Activated B cell treated with CpG ODN at 0.5 μM for 24 hours (primary cell): ENCODE measurements at regions not wholly inside any gene's neighbourhood (a gene's known extent, or its start where the extent isn't known, plus 50 kb on each side); places are given as distances from the start of the nearest gene placed in this dataset.

Experiments used
- ATAC-seq: fragments of 200-7000 bp; cut with Tn5 transposase; one replicate; pipeline ENCODE4 v1.10.0; 2021; ENCODE audit warnings: low read depth, mild to moderate bottlenecking, moderate library complexity
- CTCF ChIA-PET: fragments of 350-600 bp; sonication (Branson Sonifier 250); formaldehyde crosslinking; loops from one replicate; lab custom pipeline; 2021; ENCODE audit warnings: antibody characterized with exemption; lab: Charles Lee
- POLR2A ChIA-PET: fragments of 350-600 bp; sonication (Branson Sonifier 250); formaldehyde crosslinking; loops from one replicate; lab custom pipeline; 2021; ENCODE audit warnings: antibody characterized with exemption; lab: Charles Lee
- DNase-seq: peaks from one replicate; pipeline ENCODE4 v3.0.0; 2022
- H3K27ac Mint-ChIP-seq: one replicate; pipeline ENCODE4 v1.8.0; 2020; ENCODE audit warnings: mixed read lengths
- H3K27me3 Mint-ChIP-seq: one replicate; pipeline ENCODE4 v1.8.0; 2021; ENCODE audit warnings: mixed read lengths
- H3K36me3 Mint-ChIP-seq: one replicate; pipeline ENCODE4 v1.8.0; 2021; ENCODE audit warnings: low read depth, mixed read lengths
- H3K4me1 Mint-ChIP-seq: one replicate; pipeline ENCODE4 v1.8.0; 2021; ENCODE audit warnings: mixed read lengths
- H3K4me3 Mint-ChIP-seq: one replicate; pipeline ENCODE4 v1.8.0; 2020; ENCODE audit warnings: mild to moderate bottlenecking, mixed read lengths
- H3K9me3 Mint-ChIP-seq: one replicate; pipeline ENCODE4 v1.8.0; 2020; ENCODE audit warnings: mixed read lengths
- intact Hi-C: fragments of 100-400 bp; cut with micrococcal nuclease; formaldehyde crosslinking; loops from one replicate; pipeline ENCODE4 v1.15.1; 2024
- TF ChIP-seq, protein P1 (sequence below): fragments of 200-600 bp; IDR thresholded peaks from one replicate; pipeline ENCODE4 v1.8.0; 2022; ENCODE audit warnings: antibody characterized with exemption, mild to moderate bottlenecking

DNA sequence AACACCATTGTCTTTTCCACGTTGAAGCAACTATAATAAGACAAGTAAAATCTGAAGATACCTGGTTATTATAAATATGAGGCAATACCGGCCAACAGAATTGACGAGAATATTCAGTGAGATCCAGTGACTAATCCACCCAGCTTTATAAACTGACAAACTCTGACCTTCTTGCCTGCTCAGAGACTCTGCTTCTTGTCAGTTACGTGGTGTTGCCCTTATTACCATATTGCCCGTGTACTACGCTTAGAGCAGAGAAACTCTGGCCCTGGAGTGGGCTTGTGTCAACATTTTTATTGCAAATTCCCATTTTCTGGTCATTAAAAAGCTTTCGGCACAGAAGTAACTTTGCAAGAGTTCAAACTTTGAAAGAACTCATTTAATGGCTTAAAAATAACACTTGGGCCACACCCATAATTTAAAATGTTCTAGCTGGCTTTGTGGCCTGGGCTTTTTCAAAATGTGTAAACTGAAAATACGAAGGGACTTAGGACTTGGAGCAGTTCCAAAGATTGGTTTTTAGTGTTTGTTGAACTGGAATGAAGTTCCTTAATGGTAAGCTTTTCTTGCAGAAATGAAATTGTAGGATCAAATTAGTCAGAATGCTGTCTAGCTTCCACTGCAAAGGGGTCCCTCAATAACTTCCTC lies 266.2 kb downstream of the LMO4 start:
- Mint-ChIP-seq H3K4me1 (peaks cover 22% of the 10 kb centered on the region), H3K27ac (no peak overlapping the region), H3K27me3 (no peaks in the 10 kb centered on the region), H3K9me3 (no peaks in the 10 kb centered on the region), H3K36me3 (no peaks in the 10 kb centered on the region), H3K4me3 (no peak overlapping the region)
- DNase-seq = no peak
- ATAC-seq = no peak
- TF ChIP-seq, protein P1, sequence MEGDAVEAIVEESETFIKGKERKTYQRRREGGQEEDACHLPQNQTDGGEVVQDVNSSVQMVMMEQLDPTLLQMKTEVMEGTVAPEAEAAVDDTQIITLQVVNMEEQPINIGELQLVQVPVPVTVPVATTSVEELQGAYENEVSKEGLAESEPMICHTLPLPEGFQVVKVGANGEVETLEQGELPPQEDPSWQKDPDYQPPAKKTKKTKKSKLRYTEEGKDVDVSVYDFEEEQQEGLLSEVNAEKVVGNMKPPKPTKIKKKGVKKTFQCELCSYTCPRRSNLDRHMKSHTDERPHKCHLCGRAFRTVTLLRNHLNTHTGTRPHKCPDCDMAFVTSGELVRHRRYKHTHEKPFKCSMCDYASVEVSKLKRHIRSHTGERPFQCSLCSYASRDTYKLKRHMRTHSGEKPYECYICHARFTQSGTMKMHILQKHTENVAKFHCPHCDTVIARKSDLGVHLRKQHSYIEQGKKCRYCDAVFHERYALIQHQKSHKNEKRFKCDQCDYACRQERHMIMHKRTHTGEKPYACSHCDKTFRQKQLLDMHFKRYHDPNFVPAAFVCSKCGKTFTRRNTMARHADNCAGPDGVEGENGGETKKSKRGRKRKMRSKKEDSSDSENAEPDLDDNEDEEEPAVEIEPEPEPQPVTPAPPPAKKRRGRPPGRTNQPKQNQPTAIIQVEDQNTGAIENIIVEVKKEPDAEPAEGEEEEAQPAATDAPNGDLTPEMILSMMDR = no peak
- ChIA-PET POLR2A (no interaction called here), CTCF (no interaction called here)
- intact Hi-C loops = loop anchor here (5.0 kb wide), 1 partner anchor 357 kb away; no protein-coding TSS in a partner anchor

DNA sequence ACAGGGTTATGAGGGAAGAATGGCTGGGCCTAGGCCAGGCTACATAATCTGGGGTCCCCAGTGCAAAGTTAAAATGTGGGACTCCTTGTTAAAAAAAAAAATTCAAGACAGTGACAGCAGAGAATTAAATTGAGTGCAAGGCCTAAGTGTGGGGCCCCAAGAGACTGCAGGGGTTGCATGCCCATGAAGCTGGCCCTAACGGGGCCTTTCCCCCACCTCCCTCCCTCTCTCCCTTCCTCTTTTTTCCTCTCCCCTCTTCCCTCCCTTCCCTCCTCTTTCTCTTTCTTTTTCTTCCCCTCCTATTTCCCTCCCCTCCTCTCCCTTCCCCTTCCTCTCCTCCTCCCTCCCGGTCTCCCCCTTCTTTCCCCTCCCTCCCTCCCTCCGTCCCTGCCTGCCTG lies 266.7 kb downstream of the LMO4 start:
- Mint-ChIP-seq H3K4me1 (peaks cover 22% of the 10 kb centered on the region), H3K4me3 (no peak overlapping the region), H3K9me3 (no peaks in the 10 kb centered on the region), H3K36me3 (no peaks in the 10 kb centered on the region), H3K27me3 (no peaks in the 10 kb centered on the region), H3K27ac (no peak overlapping the region)
- TF ChIP-seq, protein P1 = no peak
- CTCF ChIA-PET = no interaction called here
- no peak for DNase-seq
- no peak for ATAC-seq
- POLR2A ChIA-PET = no interaction called here
- intact Hi-C loops = loop anchor here (5.0 kb wide), 1 partner anchor 357 kb away; no protein-coding TSS in a partner anchor

DNA sequence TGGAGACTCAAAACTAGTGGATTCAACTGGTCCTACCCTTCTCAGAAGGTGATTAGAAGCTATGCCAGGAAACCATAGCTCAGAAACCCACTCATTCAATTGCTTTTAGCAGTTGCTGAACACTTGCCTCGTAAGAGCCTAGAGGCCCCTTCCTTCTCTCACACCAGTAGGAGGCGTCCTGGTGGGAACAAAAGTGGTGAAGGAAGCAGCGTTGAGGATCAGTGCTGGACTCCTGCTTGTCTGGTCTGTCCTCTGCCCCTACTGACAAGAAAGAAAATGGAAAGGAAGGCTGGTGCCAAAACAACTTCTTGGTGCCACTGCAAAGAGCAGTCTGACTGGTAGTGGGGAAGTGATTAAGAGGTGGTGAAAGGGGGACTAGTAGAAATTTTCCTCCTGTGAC lies 269.7 kb downstream of the LMO4 start:
- Mint-ChIP-seq H3K27me3 (no peaks in the 10 kb centered on the region), H3K4me1 (peaks cover 10% of the 10 kb centered on the region), H3K4me3 (no peak overlapping the region), H3K36me3 (no peaks in the 10 kb centered on the region), H3K27ac (no peak overlapping the region), H3K9me3 (no peaks in the 10 kb centered on the region)
- TF ChIP-seq, protein P1 = no peak
- ATAC-seq (no peak), DNase-seq (no peak)
- ChIA-PET CTCF (no interaction called here), POLR2A (no interaction called here)
- intact Hi-C loops = loop anchor here (5.0 kb wide), 1 partner anchor 354 kb away; no protein-coding TSS in a partner anchor

DNA sequence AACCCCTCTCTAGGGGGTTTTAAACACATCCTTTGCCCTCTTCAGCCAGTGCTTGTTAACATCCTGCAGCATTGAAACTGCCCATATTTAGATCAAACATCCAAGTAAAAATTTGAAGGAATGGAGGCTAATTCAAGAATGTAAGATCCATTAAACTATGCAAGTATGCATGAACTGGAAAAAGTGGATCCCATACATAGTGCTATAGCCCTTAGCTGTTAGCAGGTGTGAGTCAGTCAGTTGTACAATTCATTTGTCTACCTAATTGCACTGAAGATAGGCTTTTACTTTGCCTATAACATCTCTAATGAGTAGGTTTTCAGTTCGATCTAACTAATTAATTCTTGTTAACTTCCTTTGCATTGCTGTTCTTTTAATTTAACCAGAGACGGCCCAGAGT lies 270.9 kb downstream of the LMO4 start:
- H3K9me3 Mint-ChIP-seq = no peaks in the 10 kb centered on the region
- H3K27ac Mint-ChIP-seq = no peak overlapping the region
- ChIA-PET POLR2A (interaction anchor here (0.7 kb wide), 2 partner anchors 240 to 252 kb away, joined by 5 to 6 read pairs; no protein-coding TSS in a partner anchor), CTCF (no interaction called here)
- H3K4me1 Mint-ChIP-seq = peaks cover 9% of the 10 kb centered on the region
- intact Hi-C loops = loop anchor here (5.0 kb wide), 1 partner anchor 353 kb away; no protein-coding TSS in a partner anchor
- H3K36me3 Mint-ChIP-seq = no peaks in the 10 kb centered on the region
- no peak overlapping the region for H3K4me3 Mint-ChIP-seq
- DNase-seq (no peak), ATAC-seq (no peak)
- no peaks in the 10 kb centered on the region for H3K27me3 Mint-ChIP-seq
- TF ChIP-seq, protein P1 = no peak

DNA sequence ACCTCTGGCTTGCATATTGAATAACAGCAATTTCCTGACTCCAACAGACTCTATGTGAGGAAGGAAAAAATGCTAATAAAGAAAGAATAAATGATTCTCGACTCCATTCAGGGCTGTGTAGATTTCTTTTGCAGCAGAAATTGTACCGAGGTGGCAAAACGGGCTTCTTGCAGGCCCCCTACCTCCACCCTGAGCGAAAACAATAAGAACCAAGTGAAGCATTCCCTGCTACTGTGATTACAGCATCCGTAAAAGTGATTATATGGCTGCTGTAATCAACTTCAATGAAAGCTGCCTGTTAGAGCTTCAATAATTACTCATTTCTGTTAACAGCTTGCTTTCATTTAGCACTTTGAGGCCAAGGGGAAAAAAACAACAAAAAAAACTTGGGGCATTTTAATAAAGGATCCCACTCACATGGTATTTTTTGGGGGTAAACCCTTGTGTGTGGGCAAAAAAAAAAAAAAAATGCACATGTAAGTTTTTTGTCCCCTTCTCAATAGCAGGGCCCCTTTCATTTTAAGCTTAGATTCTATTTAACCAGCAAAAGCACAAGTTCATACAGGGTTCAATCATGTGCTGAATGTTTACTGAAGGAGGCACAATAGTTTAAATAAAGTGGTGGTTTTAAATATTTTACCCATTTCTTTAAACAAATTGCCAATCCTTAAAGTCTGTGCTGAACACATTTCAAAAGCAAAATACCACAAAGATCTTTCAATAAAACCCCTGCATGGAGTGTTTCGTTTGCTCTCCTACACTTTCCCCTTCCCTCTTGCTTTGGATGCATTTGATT lies 271.6 kb downstream of the LMO4 start:
- intact Hi-C loops = no loop called here

More for the DNA sequence above, 271.6 kb downstream of the LMO4 start:
- no peaks in the 10 kb centered on the region for H3K9me3 Mint-ChIP-seq
- DNase-seq (no peak), ATAC-seq (no peak)
- H3K36me3 Mint-ChIP-seq = no peaks in the 10 kb centered on the region
- ChIA-PET POLR2A (interaction anchor here (0.7 kb wide), 2 partner anchors 240 to 252 kb away, joined by 5 to 6 read pairs; no protein-coding TSS in a partner anchor), CTCF (no interaction called here)
- no peaks in the 10 kb centered on the region for H3K27me3 Mint-ChIP-seq
- peaks cover 5% of the 10 kb centered on the region for H3K4me1 Mint-ChIP-seq
- no peak overlapping the region for H3K4me3 Mint-ChIP-seq
- H3K27ac Mint-ChIP-seq = no peak overlapping the region
- TF ChIP-seq, protein P1 = no peak
